ENCODE measurements at regions not wholly inside any gene's neighbourhood (a gene's known extent, or its start where the extent isn't known, plus 50 kb on each side); places are given as distances from the start of the nearest gene placed in this dataset.

GRCh38 chr4:174091130-174091529 lies 192.3 kb downstream of the FBXO8 start:
- no peak overlapping the region for H3K9ac ChIP-seq
- no peaks in the 10 kb centered on the region for H3K79me2 ChIP-seq (ENCODE audit: insufficient read depth, low read depth)
- TF ChIP-seq CTCF (conservative IDR thresholded peaks at IDR 0.05; ENCODE audit: low read depth, low read length) = no peak
- no peaks in the 10 kb centered on the region for H3K27me3 ChIP-seq (ENCODE audit: insufficient read depth, low read depth)
- no peak overlapping the region for H3K4me3 ChIP-seq (IDR thresholded peaks at IDR 0.05; ENCODE audit: insufficient read depth, low read depth, low read length)
- H2AFZ ChIP-seq (ENCODE audit: low read depth) = no peak overlapping the region
- no peaks in the 10 kb centered on the region for H3K4me1 ChIP-seq (ENCODE audit: low read depth, poor library complexity, severe bottlenecking)
- no peaks in the 10 kb centered on the region for H4K20me1 ChIP-seq (ENCODE audit: insufficient read depth)
- no peak overlapping the region for H3K27ac ChIP-seq
- no peaks in the 10 kb centered on the region for H3K36me3 ChIP-seq (ENCODE audit: insufficient read depth)
- H3K4me2 ChIP-seq = no peak overlapping the region

DNA sequence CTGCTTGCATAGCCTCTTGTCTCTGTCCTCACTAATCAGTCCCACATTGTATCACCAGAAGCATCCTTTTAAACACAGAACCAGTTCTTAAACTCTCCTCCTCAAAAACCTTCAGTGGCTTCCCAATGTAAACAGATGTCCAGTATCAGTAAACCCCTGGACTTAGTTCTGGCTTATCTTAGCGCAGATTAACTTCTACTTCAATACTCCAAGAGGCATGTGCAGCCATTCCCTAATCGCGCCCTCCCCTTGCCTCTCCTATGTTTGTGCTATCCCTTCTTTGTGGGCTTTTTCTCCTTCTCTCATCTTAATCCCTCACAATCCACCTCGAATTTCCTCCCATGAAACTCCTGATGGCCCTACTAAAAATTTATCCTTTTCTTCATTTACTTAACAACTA lies 193.8 kb downstream of the FBXO8 start:
- Histone ChIP-seq H3K4me2 (no peak overlapping the region), H3K4me1 (ENCODE audit: low read depth, poor library complexity, severe bottlenecking) (no peaks in the 10 kb centered on the region), H3K36me3 (ENCODE audit: insufficient read depth) (no peaks in the 10 kb centered on the region), H3K79me2 (ENCODE audit: insufficient read depth, low read depth) (no peaks in the 10 kb centered on the region), H2AFZ (ENCODE audit: low read depth) (no peak overlapping the region), H3K27me3 (ENCODE audit: insufficient read depth, low read depth) (no peaks in the 10 kb centered on the region), H3K4me3 (IDR thresholded peaks at IDR 0.05; ENCODE audit: insufficient read depth, low read depth, low read length) (no peak overlapping the region), H3K27ac (no peak overlapping the region), H4K20me1 (ENCODE audit: insufficient read depth) (no peaks in the 10 kb centered on the region), H3K9ac (no peak overlapping the region)
- TF ChIP-seq CTCF (conservative IDR thresholded peaks at IDR 0.05; ENCODE audit: low read depth, low read length) = no peak

GRCh38 chr4:174088795-174089194 lies 194.7 kb downstream of the FBXO8 start:
- Histone ChIP-seq H3K4me3 (IDR thresholded peaks at IDR 0.05; ENCODE audit: insufficient read depth, low read depth, low read length) (no peak overlapping the region), H3K4me1 (ENCODE audit: low read depth, poor library complexity, severe bottlenecking) (no peaks in the 10 kb centered on the region), H3K4me2 (no peak overlapping the region), H4K20me1 (ENCODE audit: insufficient read depth) (no peaks in the 10 kb centered on the region), H3K79me2 (ENCODE audit: insufficient read depth, low read depth) (no peaks in the 10 kb centered on the region), H3K27me3 (ENCODE audit: insufficient read depth, low read depth) (no peaks in the 10 kb centered on the region), H3K27ac (no peak overlapping the region), H2AFZ (ENCODE audit: low read depth) (no peak overlapping the region), H3K9ac (no peak overlapping the region), H3K36me3 (ENCODE audit: insufficient read depth) (no peaks in the 10 kb centered on the region)
- no peak for TF ChIP-seq CTCF (conservative IDR thresholded peaks at IDR 0.05; ENCODE audit: low read depth, low read length)

- H3K36me3 ChIP-seq (ENCODE audit: insufficient read depth) = no peaks in the 10 kb centered on the region
- no peaks in the 10 kb centered on the region for H3K79me2 ChIP-seq (ENCODE audit: insufficient read depth, low read depth)
- H2AFZ ChIP-seq (ENCODE audit: low read depth) = no peak overlapping the region
- no peak for TF ChIP-seq CTCF (conservative IDR thresholded peaks at IDR 0.05; ENCODE audit: low read depth, low read length)
- H3K9ac ChIP-seq = no peak overlapping the region
- H3K27ac ChIP-seq = no peak overlapping the region
- H3K4me3 ChIP-seq (IDR thresholded peaks at IDR 0.05; ENCODE audit: insufficient read depth, low read depth, low read length) = no peak overlapping the region
- no peak overlapping the region for H3K4me2 ChIP-seq
- H4K20me1 ChIP-seq (ENCODE audit: insufficient read depth) = no peaks in the 10 kb centered on the region
- no peaks in the 10 kb centered on the region for H3K27me3 ChIP-seq (ENCODE audit: insufficient read depth, low read depth)
- H3K4me1 ChIP-seq (ENCODE audit: low read depth, poor library complexity, severe bottlenecking) = no peaks in the 10 kb centered on the region
These were observed 196.4 kb downstream of the FBXO8 start for GRCh38 chr4:174086829-174087799.
